HL-60 (cell line): ENCODE measurements at regions not wholly inside any gene's neighbourhood (a gene's known extent, or its start where the extent isn't known, plus 50 kb on each side); places are given as distances from the start of the nearest gene placed in this dataset.

Experiments used
- DNase-seq, 2 experiments: peaks; one replicate each; pipeline ENCODE4 v3.0.0-alpha.2; 2010 to 2020; ENCODE audit warnings: low read depth in 1 of 2, low spot score in 1 of 2
- H3K27ac ChIP-seq: fragments of 250-450 bp; sonication (Bioruptor Pico); replicated peaks from 2 replicates; pipeline ENCODE4 v1.5.1; 2020; ENCODE audit warnings: mild to moderate bottlenecking, moderate library complexity
- H3K27me3 ChIP-seq: fragments of 250-450 bp; sonication (Bioruptor Pico); 2 replicates; pipeline ENCODE4 v1.5.1; 2021; ENCODE audit warnings: mild to moderate bottlenecking, moderate library complexity; ENCODE audit not compliant: insufficient read depth, poor library complexity, severe bottlenecking
- H3K4me3 ChIP-seq: replicated peaks from 2 replicates; pipeline ENCODE4 v1.5.1; 2011; ENCODE audit warnings: mild to moderate bottlenecking, control low read depth, low read length; ENCODE audit not compliant: insufficient read depth
- GABPA ChIP-seq: IDR thresholded peaks from 2 replicates; pipeline ENCODE4 v1.6.1; 2012; ENCODE audit warnings: low read depth
- POLR2AphosphoS5 ChIP-seq: IDR thresholded peaks from 2 replicates; pipeline ENCODE4 v1.6.1; 2012; ENCODE audit warnings: low read depth
- SPI1 ChIP-seq: IDR thresholded peaks from 2 replicates; pipeline ENCODE4 v1.6.1; 2012; ENCODE audit warnings: low read depth, mild to moderate bottlenecking, borderline replicate concordance
- TF ChIP-seq, protein P1 (sequence below): IDR thresholded peaks from 2 replicates; pipeline ENCODE4 v1.6.1; 2012; ENCODE audit warnings: low read depth; ENCODE audit not compliant: insufficient replicate concordance
- TF ChIP-seq, protein P2 (sequence below): IDR thresholded peaks from one replicate; pipeline ENCODE4 v1.5.1; 2011; ENCODE audit warnings: low read length, control low read depth, inconsistent platforms; ENCODE audit not compliant: insufficient read depth

DNA sequence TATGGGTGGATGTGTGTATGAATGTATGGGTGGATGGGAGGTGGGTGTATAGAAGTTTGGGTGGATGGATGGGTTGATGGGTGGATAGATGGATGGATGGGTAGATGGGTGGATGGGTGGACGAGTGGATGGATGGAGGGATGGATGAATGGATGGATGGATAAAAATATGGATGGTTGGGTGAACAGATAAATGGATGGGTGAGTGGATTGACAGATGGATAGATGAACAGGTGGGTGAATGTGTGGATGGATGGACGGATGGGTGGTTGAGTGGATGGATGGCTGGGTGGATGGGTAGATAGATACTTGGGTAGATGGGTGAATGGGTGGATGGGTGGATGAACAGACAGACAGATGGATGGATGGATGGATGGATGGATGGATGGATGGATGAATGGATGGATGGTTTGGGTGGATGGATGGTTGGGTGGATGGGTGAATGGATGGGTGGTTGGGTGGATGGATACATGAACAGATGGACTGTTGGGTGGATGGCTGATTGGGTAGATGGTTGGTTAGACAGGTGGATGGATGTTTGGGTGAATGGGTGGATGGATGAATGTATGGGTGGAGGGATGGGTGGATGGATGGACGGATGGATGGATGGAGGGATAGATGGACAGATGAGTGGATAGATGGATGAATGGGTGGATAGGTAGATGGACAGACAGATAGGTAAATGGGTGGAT is 166.8 kb downstream of the IRX2 start:
- TF ChIP-seq POLR2AphosphoS5 (no peak), GABPA (no peak), SPI1 (no peak)
- TF ChIP-seq, protein P1, sequence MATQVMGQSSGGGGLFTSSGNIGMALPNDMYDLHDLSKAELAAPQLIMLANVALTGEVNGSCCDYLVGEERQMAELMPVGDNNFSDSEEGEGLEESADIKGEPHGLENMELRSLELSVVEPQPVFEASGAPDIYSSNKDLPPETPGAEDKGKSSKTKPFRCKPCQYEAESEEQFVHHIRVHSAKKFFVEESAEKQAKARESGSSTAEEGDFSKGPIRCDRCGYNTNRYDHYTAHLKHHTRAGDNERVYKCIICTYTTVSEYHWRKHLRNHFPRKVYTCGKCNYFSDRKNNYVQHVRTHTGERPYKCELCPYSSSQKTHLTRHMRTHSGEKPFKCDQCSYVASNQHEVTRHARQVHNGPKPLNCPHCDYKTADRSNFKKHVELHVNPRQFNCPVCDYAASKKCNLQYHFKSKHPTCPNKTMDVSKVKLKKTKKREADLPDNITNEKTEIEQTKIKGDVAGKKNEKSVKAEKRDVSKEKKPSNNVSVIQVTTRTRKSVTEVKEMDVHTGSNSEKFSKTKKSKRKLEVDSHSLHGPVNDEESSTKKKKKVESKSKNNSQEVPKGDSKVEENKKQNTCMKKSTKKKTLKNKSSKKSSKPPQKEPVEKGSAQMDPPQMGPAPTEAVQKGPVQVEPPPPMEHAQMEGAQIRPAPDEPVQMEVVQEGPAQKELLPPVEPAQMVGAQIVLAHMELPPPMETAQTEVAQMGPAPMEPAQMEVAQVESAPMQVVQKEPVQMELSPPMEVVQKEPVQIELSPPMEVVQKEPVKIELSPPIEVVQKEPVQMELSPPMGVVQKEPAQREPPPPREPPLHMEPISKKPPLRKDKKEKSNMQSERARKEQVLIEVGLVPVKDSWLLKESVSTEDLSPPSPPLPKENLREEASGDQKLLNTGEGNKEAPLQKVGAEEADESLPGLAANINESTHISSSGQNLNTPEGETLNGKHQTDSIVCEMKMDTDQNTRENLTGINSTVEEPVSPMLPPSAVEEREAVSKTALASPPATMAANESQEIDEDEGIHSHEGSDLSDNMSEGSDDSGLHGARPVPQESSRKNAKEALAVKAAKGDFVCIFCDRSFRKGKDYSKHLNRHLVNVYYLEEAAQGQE = no peak
- TF ChIP-seq, protein P2, sequence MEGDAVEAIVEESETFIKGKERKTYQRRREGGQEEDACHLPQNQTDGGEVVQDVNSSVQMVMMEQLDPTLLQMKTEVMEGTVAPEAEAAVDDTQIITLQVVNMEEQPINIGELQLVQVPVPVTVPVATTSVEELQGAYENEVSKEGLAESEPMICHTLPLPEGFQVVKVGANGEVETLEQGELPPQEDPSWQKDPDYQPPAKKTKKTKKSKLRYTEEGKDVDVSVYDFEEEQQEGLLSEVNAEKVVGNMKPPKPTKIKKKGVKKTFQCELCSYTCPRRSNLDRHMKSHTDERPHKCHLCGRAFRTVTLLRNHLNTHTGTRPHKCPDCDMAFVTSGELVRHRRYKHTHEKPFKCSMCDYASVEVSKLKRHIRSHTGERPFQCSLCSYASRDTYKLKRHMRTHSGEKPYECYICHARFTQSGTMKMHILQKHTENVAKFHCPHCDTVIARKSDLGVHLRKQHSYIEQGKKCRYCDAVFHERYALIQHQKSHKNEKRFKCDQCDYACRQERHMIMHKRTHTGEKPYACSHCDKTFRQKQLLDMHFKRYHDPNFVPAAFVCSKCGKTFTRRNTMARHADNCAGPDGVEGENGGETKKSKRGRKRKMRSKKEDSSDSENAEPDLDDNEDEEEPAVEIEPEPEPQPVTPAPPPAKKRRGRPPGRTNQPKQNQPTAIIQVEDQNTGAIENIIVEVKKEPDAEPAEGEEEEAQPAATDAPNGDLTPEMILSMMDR = no peak
- no peak overlapping the region for H3K27ac ChIP-seq
- no peak for DNase-seq
- H3K4me3 ChIP-seq = no peak overlapping the region
- H3K27me3 ChIP-seq = no peaks in the 10 kb centered on the region

DNA sequence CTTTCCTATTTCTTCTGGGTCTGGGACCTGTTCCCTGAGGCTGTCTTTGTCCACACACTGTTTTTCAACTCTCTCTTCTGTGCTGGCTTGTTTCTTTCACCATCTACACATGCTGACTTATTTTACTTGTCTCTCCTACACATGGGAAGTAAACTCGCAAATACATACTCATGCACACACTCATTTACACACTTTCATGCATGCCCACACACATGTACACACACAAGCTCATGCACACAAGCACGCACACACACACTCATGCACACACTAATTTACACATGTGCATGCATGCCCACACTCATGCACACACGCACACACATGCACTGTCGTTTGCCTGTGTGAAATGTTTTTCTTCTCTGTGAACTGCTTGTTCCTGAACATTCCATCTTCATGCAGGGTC is 169.0 kb downstream of the IRX2 start:
- no peaks in the 10 kb centered on the region for H3K27me3 ChIP-seq
- H3K27ac ChIP-seq = no peak overlapping the region
- no peak overlapping the region for H3K4me3 ChIP-seq
- DNase-seq = no peak
- TF ChIP-seq POLR2AphosphoS5 = no peak
- TF ChIP-seq, protein P2 = no peak

DNA sequence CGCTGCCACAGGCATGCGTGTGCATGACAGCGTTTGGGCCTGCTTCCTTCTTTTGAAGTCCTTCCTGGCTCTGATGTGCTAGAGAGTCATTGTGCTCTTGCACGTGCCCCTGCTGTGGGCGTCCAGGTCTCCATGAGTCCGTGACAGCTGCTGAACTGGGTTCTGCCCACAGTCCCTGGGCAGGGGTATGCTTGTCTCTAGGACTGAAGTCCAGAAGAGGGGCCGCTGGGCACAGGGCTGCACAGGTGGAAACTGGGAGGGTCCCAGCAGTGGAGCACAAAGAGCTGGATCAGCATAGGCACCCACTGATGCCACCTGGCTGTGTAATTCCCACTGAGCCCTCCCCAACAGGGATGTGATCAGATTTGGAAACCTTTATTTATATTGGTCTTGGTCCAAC is 169.4 kb downstream of the IRX2 start:
- no peak for TF ChIP-seq GABPA
- TF ChIP-seq, protein P2 = no peak
- TF ChIP-seq POLR2AphosphoS5 = no peak
- TF ChIP-seq, protein P1 = no peak
- TF ChIP-seq SPI1 = no peak
- no peak for DNase-seq
- H3K27ac ChIP-seq = no peak overlapping the region
- H3K4me3 ChIP-seq = no peak overlapping the region
- no peaks in the 10 kb centered on the region for H3K27me3 ChIP-seq

DNA sequence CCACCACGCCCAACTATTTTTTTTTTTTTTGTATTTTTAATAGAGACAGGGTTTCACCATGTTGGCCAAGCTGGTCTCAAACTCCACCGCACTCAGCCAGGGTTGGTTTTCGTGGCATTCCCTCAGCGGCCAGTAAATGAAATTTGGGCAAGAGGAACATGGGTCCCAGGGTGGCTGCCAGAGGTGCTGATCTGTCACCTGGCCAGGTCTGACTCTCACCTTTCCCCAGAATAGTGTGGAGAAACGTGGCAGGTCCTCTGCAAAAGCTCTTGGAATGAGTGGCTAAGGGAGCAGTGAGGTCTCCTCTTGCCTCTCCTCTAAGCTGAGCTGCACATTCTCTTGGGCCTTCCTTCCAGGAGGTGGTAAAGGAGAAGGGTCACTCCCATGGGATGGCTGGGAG is 170.1 kb downstream of the IRX2 start:
- H3K4me3 ChIP-seq = no peak overlapping the region
- TF ChIP-seq, protein P1 = no peak
- TF ChIP-seq SPI1 (no peak), POLR2AphosphoS5 (no peak), GABPA (no peak)
- TF ChIP-seq, protein P2 = no peak
- H3K27me3 ChIP-seq = no peaks in the 10 kb centered on the region
- DNase-seq = no peak
- H3K27ac ChIP-seq = no peak overlapping the region
